GM23338 (cell line): ENCODE measurements at regions not wholly inside any gene's neighbourhood (a gene's known extent, or its start where the extent isn't known, plus 50 kb on each side); places are given as distances from the start of the nearest gene placed in this dataset.

Source experiments
- ATAC-seq: fragments of 200-7000 bp; cut with Tn5 transposase; 3 replicates; pipeline ENCODE4 v1.9.1; 2020
- DNase-seq: peaks from one replicate; pipeline ENCODE4 v3.0.0-alpha.2; 2015; ENCODE audit warnings: low spot score
- H2AFZ ChIP-seq: fragments of 200-600 bp; sonication (generic); 2 replicates; pipeline ENCODE4 v1.8.0; 2016; ENCODE audit warnings: antibody characterized with exemption, mild to moderate bottlenecking, moderate library complexity
- H3F3A ChIP-seq: fragments of 200-600 bp; sonication (generic); replicated peaks from 2 replicates; pipeline ENCODE4 v1.8.0; 2017; ENCODE audit warnings: antibody characterized with exemption, mixed run types, low read depth
- H3K27ac ChIP-seq: fragments of 200-600 bp; sonication (generic); 2 replicates; pipeline ENCODE4 v1.6.1; 2016; ENCODE audit warnings: low read depth
- H3K27me3 ChIP-seq: fragments of 200-600 bp; sonication (generic); 2 replicates; pipeline ENCODE4 v1.8.0; 2016; ENCODE audit warnings: mild to moderate bottlenecking, mixed run types, moderate library complexity; ENCODE audit not compliant: insufficient read depth
- H3K36me3 ChIP-seq: fragments of 200-600 bp; sonication (generic); 2 replicates; pipeline ENCODE4 v1.8.0; 2016; ENCODE audit warnings: mild to moderate bottlenecking; ENCODE audit not compliant: insufficient read depth
- H3K4me1 ChIP-seq: fragments of 200-600 bp; sonication (generic); 2 replicates; pipeline ENCODE4 v1.8.0; 2016; ENCODE audit warnings: mild to moderate bottlenecking, moderate library complexity; ENCODE audit not compliant: insufficient read depth
- H3K4me2 ChIP-seq: fragments of 200-600 bp; sonication (generic); 2 replicates; pipeline ENCODE4 v1.7.1; 2017; ENCODE audit warnings: mixed run types
- H3K4me3 ChIP-seq: fragments of 200-600 bp; sonication (generic); 2 replicates; pipeline ENCODE4 v1.6.1; 2016; ENCODE audit warnings: mixed run types
- H3K79me2 ChIP-seq: fragments of 200-600 bp; sonication (generic); replicated peaks from 2 replicates; pipeline ENCODE4 v1.8.0; 2017; ENCODE audit warnings: mild to moderate bottlenecking; ENCODE audit not compliant: insufficient read depth
- H3K9me2 ChIP-seq: fragments of 200-600 bp; sonication (generic); 2 replicates; pipeline ENCODE4 v1.8.0; 2017; ENCODE audit not compliant: insufficient read depth
- H4K20me1 ChIP-seq: fragments of 200-600 bp; sonication (generic); replicated peaks from 2 replicates; pipeline ENCODE4 v1.8.0; 2017; ENCODE audit warnings: mild to moderate bottlenecking; ENCODE audit not compliant: insufficient read depth
- H3K27ac Mint-ChIP-seq: 2 replicates; pipeline ENCODE4 v1.8.0; 2020; ENCODE audit warnings: inconsistent platforms, mild to moderate bottlenecking, moderate library complexity, mixed read lengths
- H3K27me3 Mint-ChIP-seq: 3 replicates; pipeline ENCODE4 v1.8.0; 2022; ENCODE audit warnings: low read depth, mild to moderate bottlenecking, moderate library complexity, mixed read lengths, inconsistent platforms; ENCODE audit not compliant: insufficient read depth, poor library complexity
- H3K36me3 Mint-ChIP-seq: 3 replicates; pipeline ENCODE4 v1.8.0; 2021; ENCODE audit warnings: low read depth, mild to moderate bottlenecking, inconsistent platforms, moderate library complexity, mixed read lengths
- H3K4me1 Mint-ChIP-seq: 3 replicates; pipeline ENCODE4 v1.8.0; 2020; ENCODE audit warnings: mild to moderate bottlenecking, inconsistent platforms, mixed read lengths
- H3K4me3 Mint-ChIP-seq: 3 replicates; pipeline ENCODE4 v1.8.0; 2021; ENCODE audit warnings: moderate library complexity, mild to moderate bottlenecking, inconsistent platforms, mixed read lengths
- H3K9me3 Mint-ChIP-seq: 3 replicates; pipeline ENCODE4 v1.8.0; 2020; ENCODE audit warnings: moderate library complexity, mild to moderate bottlenecking, inconsistent platforms, mixed read lengths
- CREB1 ChIP-seq: fragments of 250-450 bp; sonication (Bioruptor Pico); IDR thresholded peaks from 2 replicates; pipeline ENCODE4 v1.5.0; 2020; ENCODE audit warnings: low read depth, mild to moderate bottlenecking, moderate library complexity
- ETS1 ChIP-seq: IDR thresholded peaks from 2 replicates; pipeline ENCODE4 v1.6.1; 2016; ENCODE audit warnings: antibody characterized with exemption
- EZH2 ChIP-seq: fragments of 200-600 bp; sonication (generic); IDR thresholded peaks from one replicate; pipeline ENCODE4 v1.8.0; 2017; ENCODE audit warnings: antibody characterized with exemption, mild to moderate bottlenecking, low read depth; ENCODE audit not compliant: unreplicated experiment
- JUNB ChIP-seq: IDR thresholded peaks from one replicate; pipeline ENCODE4 v1.6.1; 2016; ENCODE audit warnings: antibody characterized with exemption; ENCODE audit not compliant: unreplicated experiment
- POLR2AphosphoS5 ChIP-seq: IDR thresholded peaks from 2 replicates; pipeline ENCODE4 v1.6.1; 2016; ENCODE audit warnings: antibody characterized with exemption, low read depth
- REST ChIP-seq: IDR thresholded peaks from one replicate; pipeline ENCODE4 v1.6.1; 2018; ENCODE audit warnings: antibody characterized with exemption; ENCODE audit not compliant: unreplicated experiment
- STAT1 ChIP-seq: IDR thresholded peaks from one replicate; pipeline ENCODE4 v1.6.1; 2016; ENCODE audit warnings: antibody characterized with exemption; ENCODE audit not compliant: unreplicated experiment
- ZNF114 ChIP-seq: fragments of 250-450 bp; sonication (Bioruptor Pico); IDR thresholded peaks from 2 replicates; pipeline ENCODE4 v1.5.0; 2020; ENCODE audit warnings: mild to moderate bottlenecking, moderate library complexity
- ZNF331 ChIP-seq: fragments of 250-450 bp; sonication (Bioruptor Pico); IDR thresholded peaks from 2 replicates; pipeline ENCODE4 v1.5.0; 2020; ENCODE audit warnings: low read depth, mild to moderate bottlenecking, moderate library complexity
- ZNF462 ChIP-seq: fragments of 250-450 bp; sonication (Bioruptor Pico); IDR thresholded peaks from 2 replicates; pipeline ENCODE4 v1.5.0; 2020; ENCODE audit warnings: mild to moderate bottlenecking, moderate library complexity

GRCh38 chr6:28758046-28758817, 165.6 kb downstream of the TRIM27 start:
- peaks cover 16% of the 10 kb centered on the region; the same call in 1 of the 2 replicates for H3F3A ChIP-seq
- Mint-ChIP-seq H3K36me3 (no peaks in the 10 kb centered on the region), H3K27ac (peak overlapping the region; percentile 95), H3K27me3 (peaks cover 43% of the 10 kb centered on the region), H3K4me1 (no peaks in the 10 kb centered on the region; the same call in 2 of the 3 replicates), H3K9me3 (no peaks in the 10 kb centered on the region; the same call in 2 of the 3 replicates), H3K4me3 (peak overlapping the region; percentile 84)
- peak overlapping the region; percentile 46 for H3K27ac ChIP-seq
- no peaks in the 10 kb centered on the region; the same call in 1 of the 2 replicates for H3K4me1 ChIP-seq
- no peak for TF ChIP-seq POLR2AphosphoS5
- TF ChIP-seq STAT1 = no peak
- no peak for TF ChIP-seq ETS1
- no peak for TF ChIP-seq ZNF331 (CRISPR knock-in tag)
- no peak for TF ChIP-seq JUNB
- TF ChIP-seq CREB1 = no peak
- DNase-seq = peak; percentile 81
- no peaks in the 10 kb centered on the region for H4K20me1 ChIP-seq
- peak; percentile 87 for ATAC-seq
- H3K9me2 ChIP-seq = no peaks in the 10 kb centered on the region
- H2AFZ ChIP-seq = peak overlapping the region; percentile 52
- no peaks in the 10 kb centered on the region for H3K36me3 ChIP-seq
- no peaks in the 10 kb centered on the region for H3K79me2 ChIP-seq
- peak overlapping the region; percentile 67 for H3K4me3 ChIP-seq
- peaks cover 60% of the 10 kb centered on the region for H3K27me3 ChIP-seq
- H3K4me2 ChIP-seq = peak overlapping the region; percentile 77

- Histone ChIP-seq H4K20me1 (no peaks in the 10 kb centered on the region; the same call in 1 of the 2 replicates), H3K9me2 (no peaks in the 10 kb centered on the region), H3F3A (peaks cover 16% of the 10 kb centered on the region; the same call in 1 of the 2 replicates), H3K4me1 (peaks cover 3% of the 10 kb centered on the region; the same call in 1 of the 2 replicates), H2AFZ (peak overlapping the region; percentile 0; the same call in 1 of the 2 replicates), H3K27me3 (peaks cover 66% of the 10 kb centered on the region), H3K4me3 (peak overlapping the region; percentile 67), H3K79me2 (no peaks in the 10 kb centered on the region), H3K36me3 (no peaks in the 10 kb centered on the region), H3K27ac (no peak overlapping the region), H3K4me2 (peak overlapping the region; percentile 77)
- Mint-ChIP-seq H3K36me3 (no peaks in the 10 kb centered on the region), H3K27ac (no peak overlapping the region), H3K4me1 (no peaks in the 10 kb centered on the region; the same call in 2 of the 3 replicates), H3K4me3 (peak overlapping the region; percentile 84), H3K27me3 (peaks cover 49% of the 10 kb centered on the region), H3K9me3 (no peaks in the 10 kb centered on the region; the same call in 2 of the 3 replicates)
- DNase-seq (no peak), ATAC-seq (no peak)
- TF ChIP-seq REST (no peak), EZH2 (no peak), ZNF114 (CRISPR knock-in tag) (no peak), ZNF462 (CRISPR knock-in tag) (no peak), CREB1 (no peak), POLR2AphosphoS5 (no peak)
Observed at GRCh38 chr6:28758818-28759235, 165.0 kb downstream of the TRIM27 start.
